22Rv1 (cell line): ENCODE measurements at regions not wholly inside any gene's neighbourhood (a gene's known extent, or its start where the extent isn't known, plus 50 kb on each side); places are given as distances from the start of the nearest gene placed in this dataset.

Experiments used
- H3K27ac ChIP-seq: fragments of 450-650 bp; 2 replicates; pipeline ENCODE4 v1.5.1; 2017
- CTCF ChIP-seq: fragments of 450-650 bp; IDR thresholded peaks from 2 replicates; pipeline ENCODE4 v1.5.1; 2017; ENCODE audit warnings: mild to moderate bottlenecking
- ZFX ChIP-seq: fragments of 450-650 bp; IDR thresholded peaks from 2 replicates; pipeline ENCODE4 v1.6.1; 2017; ENCODE audit warnings: antibody characterized with exemption, borderline replicate concordance

GRCh38 chr21:19236209-19236608, 832.6 kb upstream of the TMPRSS15 start:
- TF ChIP-seq CTCF: no peak
- TF ChIP-seq ZFX: no peak

GRCh38 chr21:19237608-19238007, 834.0 kb upstream of the TMPRSS15 start:
- TF ChIP-seq ZFX (no peak), CTCF (no peak)
- no peak overlapping the region for H3K27ac ChIP-seq

More at GRCh38 chr21:19236209-19236608, 832.6 kb upstream of the TMPRSS15 start:
- H3K27ac ChIP-seq: no peak overlapping the region

GRCh38 chr21:19239696-19240095, 836.1 kb upstream of the TMPRSS15 start:
- TF ChIP-seq CTCF (no peak), ZFX (no peak)
- no peak overlapping the region for H3K27ac ChIP-seq

GRCh38 chr21:19244502-19245187, 841.1 kb upstream of the TMPRSS15 start:
- H3K27ac ChIP-seq: no peak overlapping the region
- TF ChIP-seq CTCF (no peak), ZFX (no peak)

GRCh38 chr21:19245188-19245580, 841.6 kb upstream of the TMPRSS15 start:
- TF ChIP-seq CTCF (no peak), ZFX (no peak)
- H3K27ac ChIP-seq: no peak overlapping the region

- H3K27ac ChIP-seq: no peak overlapping the region
- TF ChIP-seq CTCF (no peak), ZFX (no peak)
Observed at GRCh38 chr21:19246018-19246417, 842.4 kb upstream of the TMPRSS15 start.

GRCh38 chr21:19256934-19257660, 853.5 kb upstream of the TMPRSS15 start:
- no peak overlapping the region for H3K27ac ChIP-seq
- TF ChIP-seq ZFX (no peak), CTCF (no peak)
